K562 (cell line): ENCODE measurements at regions not wholly inside any gene's neighbourhood (a gene's known extent, or its start where the extent isn't known, plus 50 kb on each side); places are given as distances from the start of the nearest gene placed in this dataset.

Experiments
- BACH1 ChIP-seq: fragments of 200-800 bp; sonication (Bioruptor generic); IDR thresholded peaks from 2 replicates; pipeline ENCODE4 v1.6.1; 2016; ENCODE audit warnings: missing genetic modification characterization, missing compliant biosample characterization
- CEBPB ChIP-seq: fragments of 450-650 bp; IDR thresholded peaks from 2 replicates; pipeline ENCODE4 v1.6.1; 2016; ENCODE audit warnings: missing genetic modification characterization, missing compliant biosample characterization
- HDAC2 ChIP-seq: fragments of 450-650 bp; IDR thresholded peaks from 2 replicates; pipeline ENCODE4 v1.6.1; 2016; ENCODE audit warnings: mild to moderate bottlenecking
- REST ChIP-seq, 2 experiments: fragments of 450-650 bp; formaldehyde crosslinking in 1 of 2; IDR thresholded peaks; 2 replicates each; pipeline versions ENCODE4 v1.4.0 to v1.6.1; 2014 to 2020; ENCODE audit warnings: mild to moderate bottlenecking in 2 of 2, borderline replicate concordance in 1 of 2, low read depth in 1 of 2
- TAF15 ChIP-seq: fragments of 200-400 bp; formaldehyde crosslinking; IDR thresholded peaks from 2 replicates; pipeline ENCODE4 v1.6.1; 2017; ENCODE audit warnings: mild to moderate bottlenecking, low read depth, low read length, moderate library complexity

- TF ChIP-seq REST (IDR thresholded peaks at IDR 0.05; ENCODE audit: borderline replicate concordance), result no peak
- TF ChIP-seq REST (CRISPR knock-in tag; IDR thresholded peaks at IDR 0.05; ENCODE audit: low read depth), result no peak
- TF ChIP-seq BACH1, result no peak
- no peak for TF ChIP-seq HDAC2
- TF ChIP-seq CEBPB (tag), result no peak
- no peak for TF ChIP-seq TAF15
- TF ChIP-seq, all 486 proteins: peak for 0
Observed at GRCh38 chr11:110948112-110948511, 235.9 kb upstream of the ARHGAP20 start (continued).
